ENCODE measurements at regions not wholly inside any gene's neighbourhood (a gene's known extent, or its start where the extent isn't known, plus 50 kb on each side); places are given as distances from the start of the nearest gene placed in this dataset.

DNA sequence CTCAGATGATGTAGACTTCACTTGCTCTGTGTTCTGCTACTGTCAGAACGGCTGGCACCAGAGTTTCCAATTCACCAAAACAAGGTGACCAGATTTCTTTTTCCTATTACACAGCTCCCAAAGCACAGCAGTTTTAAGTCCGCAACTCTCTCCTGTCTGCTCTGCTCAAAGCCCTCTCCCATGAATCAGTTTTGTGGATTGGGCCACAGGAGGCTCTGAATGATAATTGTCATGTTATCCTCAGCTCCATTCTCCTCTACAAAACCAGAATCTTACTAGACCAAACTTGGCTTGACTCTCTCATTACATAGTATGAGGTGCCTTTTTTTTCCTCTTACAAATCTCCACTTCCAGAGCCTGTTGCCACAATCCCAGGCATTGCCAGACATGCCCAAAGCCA, 223.5 kb downstream of the SNX13 start:
- no TSS peak for BruUV-seq (replicated peaks)
- Histone ChIP-seq H3K79me2 (ENCODE audit: insufficient read depth, low read length) (no peaks in the 10 kb centered on the region), H3K4me3 (replicated peaks in 1 of 3; ENCODE audit: insufficient read depth in 1 of 3, low read depth in 2 of 3, low read length in 3 of 3) (no peak overlapping the region), H3K4me1 (ENCODE audit: insufficient read depth, low read length) (no peaks in the 10 kb centered on the region), H3K36me3 (replicated peaks in 1 of 2; ENCODE audit: control insufficient read depth in 1 of 2, insufficient read depth in 2 of 2, low read length in 2 of 2) (no peaks in the 10 kb centered on the region), H3K27ac (ENCODE audit: extremely low read length, insufficient read depth, low read length) (no peak overlapping the region), H2AFZ (ENCODE audit: low read length) (no peak overlapping the region), H3K27me3 (ENCODE audit: control insufficient read depth in 1 of 2, insufficient read depth in 2 of 2, low read length in 2 of 2) (no peaks in the 10 kb centered on the region), H3K9me3 (ENCODE audit: low read length) (no peaks in the 10 kb centered on the region), H4K20me1 (ENCODE audit: insufficient read depth, low read length) (no peaks in the 10 kb centered on the region), H3K9ac (ENCODE audit: insufficient read depth, low read depth, low read length) (no peak overlapping the region), H3K4me2 (ENCODE audit: low read depth, low read length) (no peak overlapping the region)
- in situ Hi-C loops (cut with HindIII; ENCODE audit: extremely low pct_ligation_motif_present, low pct_unique_long_range_greater_than_20kb): no loop called here
- no peak for DNase-seq (ENCODE audit: low spot score)
- no peak for FAIRE-seq
- TF ChIP-seq HMG20A (CRISPR knock-in tag; IDR thresholded peaks at IDR 0.05; ENCODE audit: borderline replicate concordance): no peak
- TF ChIP-seq TSC22D2 (CRISPR knock-in tag; IDR thresholded peaks at IDR 0.05; ENCODE audit: borderline replicate concordance): no peak
- no peak for TF ChIP-seq TBL1XR1 (IDR thresholded peaks at IDR 0.05; ENCODE audit: borderline replicate concordance, low read length, partially characterized antibody)
- TF ChIP-seq MATR3 (CRISPR knock-in tag; IDR thresholded peaks at IDR 0.05): no peak
- TF ChIP-seq ZBTB1 (CRISPR knock-in tag; IDR thresholded peaks at IDR 0.05; ENCODE audit: borderline replicate concordance): no peak
- ATAC-seq: no peak
- intact Hi-C loops (cut with micrococcal nuclease; ENCODE audit: unreplicated experiment): no loop called here
- WGBS (ENCODE audit: low lambda C conversion rate): 52% methylated on average over 2 of the region's 2 CpGs
- POLR2A ChIA-PET: no interaction called here
- CTCF ChIA-PET (ENCODE audit: low intra/inter-chr PET ratio, low total read pairs): no interaction called here

DNA sequence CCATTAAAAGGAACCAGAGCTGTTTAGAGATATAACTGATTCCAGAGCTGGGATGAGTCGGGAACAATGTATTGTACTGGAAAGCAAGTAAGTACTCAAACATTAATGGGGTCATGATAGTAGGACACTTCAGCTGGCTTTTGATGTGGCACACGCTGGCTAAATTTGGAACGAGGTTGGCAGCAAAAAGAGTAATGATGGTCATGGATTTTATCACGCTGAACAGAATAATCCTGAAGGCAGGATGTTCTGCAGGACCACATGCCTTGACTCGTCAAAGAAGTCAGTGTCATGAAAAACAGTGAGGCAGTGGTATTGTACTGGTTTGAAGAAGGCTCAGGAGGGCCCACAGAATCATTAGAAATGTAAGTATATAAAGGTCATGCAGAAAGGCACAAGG, 220.3 kb downstream of the SNX13 start:
- no peak overlapping the region for H2AFZ ChIP-seq (ENCODE audit: low read length)
- H3K9ac ChIP-seq (ENCODE audit: insufficient read depth, low read depth, low read length): no peak overlapping the region
- no peak overlapping the region for H3K4me2 ChIP-seq (ENCODE audit: low read depth, low read length)
- intact Hi-C loops (cut with micrococcal nuclease; ENCODE audit: unreplicated experiment): no loop called here
- 53% methylated on average over 5 of the region's 5 CpGs for WGBS (ENCODE audit: low lambda C conversion rate)
- H3K27me3 ChIP-seq (ENCODE audit: control insufficient read depth in 1 of 2, insufficient read depth in 2 of 2, low read length in 2 of 2): no peaks in the 10 kb centered on the region
- H3K36me3 ChIP-seq (replicated peaks in 1 of 2; ENCODE audit: control insufficient read depth in 1 of 2, insufficient read depth in 2 of 2, low read length in 2 of 2): no peaks in the 10 kb centered on the region
- no peaks in the 10 kb centered on the region for H3K9me3 ChIP-seq (ENCODE audit: low read length)
- H4K20me1 ChIP-seq (ENCODE audit: insufficient read depth, low read length): no peaks in the 10 kb centered on the region
- ATAC-seq (no peak), DNase-seq (ENCODE audit: low spot score) (no peak), FAIRE-seq (no peak)
- POLR2A ChIA-PET: no interaction called here
- CTCF ChIA-PET (ENCODE audit: low intra/inter-chr PET ratio, low total read pairs): no interaction called here
- H3K4me1 ChIP-seq (ENCODE audit: insufficient read depth, low read length): no peaks in the 10 kb centered on the region
- no TSS peak for BruUV-seq (replicated peaks)
- H3K79me2 ChIP-seq (ENCODE audit: insufficient read depth, low read length): no peaks in the 10 kb centered on the region
- H3K27ac ChIP-seq (ENCODE audit: extremely low read length, insufficient read depth, low read length): no peak overlapping the region
- in situ Hi-C loops (cut with HindIII; ENCODE audit: extremely low pct_ligation_motif_present, low pct_unique_long_range_greater_than_20kb): no loop called here
- H3K4me3 ChIP-seq (replicated peaks in 1 of 3; ENCODE audit: insufficient read depth in 1 of 3, low read depth in 2 of 3, low read length in 3 of 3): no peak overlapping the region
- no peak for TF ChIP-seq GTF2F1 (IDR thresholded peaks at IDR 0.05; ENCODE audit: low read length)
- TF ChIP-seq, protein P1, sequence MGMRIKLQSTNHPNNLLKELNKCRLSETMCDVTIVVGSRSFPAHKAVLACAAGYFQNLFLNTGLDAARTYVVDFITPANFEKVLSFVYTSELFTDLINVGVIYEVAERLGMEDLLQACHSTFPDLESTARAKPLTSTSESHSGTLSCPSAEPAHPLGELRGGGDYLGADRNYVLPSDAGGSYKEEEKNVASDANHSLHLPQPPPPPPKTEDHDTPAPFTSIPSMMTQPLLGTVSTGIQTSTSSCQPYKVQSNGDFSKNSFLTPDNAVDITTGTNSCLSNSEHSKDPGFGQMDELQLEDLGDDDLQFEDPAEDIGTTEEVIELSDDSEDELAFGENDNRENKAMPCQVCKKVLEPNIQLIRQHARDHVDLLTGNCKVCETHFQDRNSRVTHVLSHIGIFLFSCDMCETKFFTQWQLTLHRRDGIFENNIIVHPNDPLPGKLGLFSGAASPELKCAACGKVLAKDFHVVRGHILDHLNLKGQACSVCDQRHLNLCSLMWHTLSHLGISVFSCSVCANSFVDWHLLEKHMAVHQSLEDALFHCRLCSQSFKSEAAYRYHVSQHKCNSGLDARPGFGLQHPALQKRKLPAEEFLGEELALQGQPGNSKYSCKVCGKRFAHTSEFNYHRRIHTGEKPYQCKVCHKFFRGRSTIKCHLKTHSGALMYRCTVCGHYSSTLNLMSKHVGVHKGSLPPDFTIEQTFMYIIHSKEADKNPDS (CRISPR knock-in tag; IDR thresholded peaks at IDR 0.05): no peak
- no peak for TF ChIP-seq ZNF136 (CRISPR knock-in tag; IDR thresholded peaks at IDR 0.05; ENCODE audit: low read depth)
- TF ChIP-seq ZBTB3 (CRISPR knock-in tag; IDR thresholded peaks at IDR 0.05; ENCODE audit: borderline replicate concordance, low read depth): no peak
- TF ChIP-seq ZNF354B (CRISPR knock-in tag; IDR thresholded peaks at IDR 0.05): no peak
- TF ChIP-seq ZNF3 (CRISPR knock-in tag; IDR thresholded peaks at IDR 0.05): no peak
- no peak for TF ChIP-seq HNRNPL (IDR thresholded peaks at IDR 0.05; ENCODE audit: low read depth, low read length)
- no peak for TF ChIP-seq ZNF788 (CRISPR knock-in tag; IDR thresholded peaks at IDR 0.05; ENCODE audit: borderline replicate concordance)
- no peak for TF ChIP-seq PPARG (CRISPR knock-in tag; conservative IDR thresholded peaks at IDR 0.05)

Data from HepG2 (cell line).